H9 (cell line): ENCODE measurements at regions not wholly inside any gene's neighbourhood (a gene's known extent, or its start where the extent isn't known, plus 50 kb on each side); places are given as distances from the start of the nearest gene placed in this dataset.

ENCODE experiments used
- DNase-seq: peaks from one replicate; pipeline ENCODE4 v3.0.0-alpha.2; 2017
- H2AFZ ChIP-seq: one replicate; pipeline ENCODE4 v1.6.1; 2013; ENCODE audit warnings: mild to moderate bottlenecking, low read length, control low read depth, moderate library complexity
- H2AK5ac ChIP-seq: 2 replicates; pipeline ENCODE4 v1.6.1; 2013; ENCODE audit warnings: low read length, control low read depth, mixed read lengths; ENCODE audit not compliant: insufficient read length
- H2BK120ac ChIP-seq: one replicate; pipeline ENCODE4 v1.6.1; 2013; ENCODE audit warnings: low read depth, mild to moderate bottlenecking, low read length, control low read depth, inconsistent platforms; ENCODE audit not compliant: poor library complexity, severe bottlenecking
- H2BK12ac ChIP-seq: 2 replicates; pipeline ENCODE4 v1.6.1; 2013; ENCODE audit warnings: low read length, control low read depth, mixed read lengths, low read depth; ENCODE audit not compliant: insufficient read length
- H2BK15ac ChIP-seq: 2 replicates; pipeline ENCODE4 v1.6.1; 2013; ENCODE audit warnings: low read depth, low read length, control low read depth
- H2BK20ac ChIP-seq: one replicate; pipeline ENCODE4 v1.6.1; 2013; ENCODE audit warnings: low read depth, mild to moderate bottlenecking, low read length, control low read depth, inconsistent platforms; ENCODE audit not compliant: poor library complexity, severe bottlenecking
- H2BK5ac ChIP-seq: 2 replicates; pipeline ENCODE4 v1.6.1; 2013; ENCODE audit warnings: low read length, control low read depth, mixed read lengths; ENCODE audit not compliant: insufficient read length
- H3K14ac ChIP-seq: 2 replicates; pipeline ENCODE4 v1.6.1; 2013; ENCODE audit warnings: low read length, control low read depth; ENCODE audit not compliant: insufficient read depth
- H3K18ac ChIP-seq: 2 replicates; pipeline ENCODE4 v1.6.1; 2013; ENCODE audit warnings: low read depth, mild to moderate bottlenecking, mixed read lengths, low read length, control low read depth; ENCODE audit not compliant: insufficient read length
- H3K23ac ChIP-seq: 2 replicates; pipeline ENCODE4 v1.6.1; 2013; ENCODE audit warnings: low read length, control low read depth, mixed read lengths, low read depth; ENCODE audit not compliant: insufficient read length
- H3K23me2 ChIP-seq: 2 replicates; pipeline ENCODE4 v1.6.1; 2013; ENCODE audit warnings: low read depth, mild to moderate bottlenecking, mixed read lengths, low read length, control low read depth; ENCODE audit not compliant: insufficient read length, poor library complexity, severe bottlenecking
- H3K27ac ChIP-seq: 2 replicates; pipeline ENCODE4 v1.5.1; 2013; ENCODE audit warnings: low read length, control low read depth, mixed read lengths, low read depth; ENCODE audit not compliant: insufficient read length
- H3K27me3 ChIP-seq: 2 replicates; pipeline ENCODE4 v1.6.1; 2013; ENCODE audit warnings: low read length, control low read depth, inconsistent platforms; ENCODE audit not compliant: insufficient read depth
- H3K4ac ChIP-seq: 2 replicates; pipeline ENCODE4 v1.6.1; 2013; ENCODE audit warnings: low read depth, mild to moderate bottlenecking, control low read depth, inconsistent platforms, low read length, moderate library complexity
- H3K4me1 ChIP-seq: 2 replicates; pipeline ENCODE4 v1.6.1; 2013; ENCODE audit warnings: low read length, control low read depth, inconsistent platforms; ENCODE audit not compliant: insufficient read depth
- H3K4me2 ChIP-seq: 2 replicates; pipeline ENCODE4 v1.6.1; 2013; ENCODE audit warnings: low read length, control low read depth, mixed read lengths; ENCODE audit not compliant: insufficient read length, insufficient read depth
- H3K56ac ChIP-seq: 2 replicates; pipeline ENCODE4 v1.6.1; 2013; ENCODE audit warnings: low read depth, mild to moderate bottlenecking, mixed read lengths, low read length, control low read depth; ENCODE audit not compliant: insufficient read length
- H3K79me1 ChIP-seq: 2 replicates; pipeline ENCODE4 v1.6.1; 2013; ENCODE audit warnings: low read depth, mild to moderate bottlenecking, moderate library complexity, low read length, control low read depth, inconsistent platforms; ENCODE audit not compliant: insufficient read depth, poor library complexity, severe bottlenecking
- H3K79me2 ChIP-seq: 2 replicates; pipeline ENCODE4 v1.6.1; 2013; ENCODE audit warnings: low read length, control low read depth, inconsistent platforms; ENCODE audit not compliant: insufficient read depth
- H3K9ac ChIP-seq: 2 replicates; pipeline ENCODE4 v1.6.1; 2013; ENCODE audit warnings: low read length, control low read depth, mixed read lengths; ENCODE audit not compliant: insufficient read length; ENCODE audit errors: extremely low read depth
- H3K9me3 ChIP-seq: one replicate; pipeline ENCODE4 v1.6.1; 2013; ENCODE audit warnings: low read depth, low read length, inconsistent platforms; ENCODE audit not compliant: control insufficient read depth
- H3T11ph ChIP-seq: one replicate; pipeline ENCODE4 v1.6.1; 2013; ENCODE audit warnings: mild to moderate bottlenecking, low read length, control low read depth, inconsistent platforms
- H4K20me1 ChIP-seq: one replicate; pipeline ENCODE4 v1.6.1; 2013; ENCODE audit not compliant: control insufficient read depth, insufficient read length, insufficient read depth
- H4K5ac ChIP-seq: 2 replicates; pipeline ENCODE4 v1.6.1; 2013; ENCODE audit warnings: low read depth, mild to moderate bottlenecking, mixed read lengths, low read length, control low read depth; ENCODE audit not compliant: insufficient read length
- H4K8ac ChIP-seq: replicated peaks from 2 replicates; pipeline ENCODE4 v1.6.1; 2013; ENCODE audit warnings: low read length, control low read depth, mixed read lengths, low read depth; ENCODE audit not compliant: insufficient read length
- H4K91ac ChIP-seq: 2 replicates; pipeline ENCODE4 v1.6.1; 2013; ENCODE audit warnings: low read depth, mild to moderate bottlenecking, moderate library complexity, mixed read lengths, low read length, control low read depth; ENCODE audit not compliant: insufficient read length
- H3K27ac Mint-ChIP-seq, 3 experiments: 2 replicates in 2 of 3; 3 replicates in 1 of 3; pipeline ENCODE4 v1.8.0; 2020 to 2021; ENCODE audit warnings: mixed read lengths in 3 of 3, mild to moderate bottlenecking in 1 of 3, moderate library complexity in 1 of 3
- H3K27me3 Mint-ChIP-seq: 2 replicates; pipeline ENCODE4 v1.8.0; 2021; ENCODE audit warnings: low read depth, mild to moderate bottlenecking, moderate library complexity, mixed read lengths
- H3K36me3 Mint-ChIP-seq, 3 experiments: 2 replicates in 2 of 3; 3 replicates in 1 of 3; pipeline ENCODE4 v1.8.0; 2020 to 2021; ENCODE audit warnings: low read depth in 3 of 3, mixed read lengths in 3 of 3; ENCODE audit not compliant: insufficient read depth in 1 of 3
- H3K4me1 Mint-ChIP-seq, 2 experiments: 2 replicates each; pipeline ENCODE4 v1.8.0; 2020; ENCODE audit warnings: mixed read lengths in 2 of 2
- H3K4me3 Mint-ChIP-seq, 2 experiments: 2 replicates in 1 of 2; 3 replicates in 1 of 2; pipeline ENCODE4 v1.8.0; 2020 to 2021; ENCODE audit warnings: mild to moderate bottlenecking in 2 of 2, mixed read lengths in 2 of 2, moderate library complexity in 1 of 2
- H3K9me3 Mint-ChIP-seq, 2 experiments: 2 replicates in 1 of 2; 3 replicates in 1 of 2; pipeline ENCODE4 v1.8.0; 2020; ENCODE audit warnings: mild to moderate bottlenecking in 2 of 2, mixed read lengths in 2 of 2, moderate library complexity in 1 of 2
- WGBS: extraction: QIAGEN DNeasy Blood & Tissue Kit; methylation state at CpG from one replicate; pipeline ENCODE4 v1.1.7; 2013; ENCODE audit warnings: missing lambda C conversion rate, low lambda C conversion rate, mixed read lengths; ENCODE audit not compliant: insufficient read length; ENCODE audit errors: extremely low coverage; 5-methylcytosine and 5-hydroxymethylcytosine counted together
- TF ChIP-seq, protein P1 (sequence below): fragments of 200-600 bp; sonication (generic); conservative IDR thresholded peaks from 3 replicates; pipeline ENCODE4 v1.8.0; 2021; ENCODE audit warnings: antibody characterized with exemption, mild to moderate bottlenecking

DNA sequence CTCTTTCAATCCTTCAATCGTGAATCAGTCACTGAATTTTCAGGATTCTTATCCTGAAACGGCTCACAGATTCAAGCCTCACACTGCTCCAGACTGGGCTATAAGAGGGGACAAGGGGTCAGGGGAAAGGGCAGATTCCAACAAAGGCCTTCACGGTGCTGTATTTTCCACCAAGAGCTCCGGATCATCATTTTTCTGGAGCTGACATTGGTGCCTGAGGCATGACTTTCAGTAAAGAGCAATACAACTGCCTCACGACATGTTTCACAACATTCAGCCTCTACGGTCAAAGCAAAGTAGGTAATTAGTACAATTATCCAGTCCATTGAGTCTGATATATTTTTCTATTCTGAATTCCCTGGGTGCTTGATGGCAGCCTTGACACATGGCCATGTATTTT, 185.0 kb upstream of the PRICKLE2 start:
- H2AK5ac ChIP-seq, result no peak overlapping the region
- no peak overlapping the region for H4K91ac ChIP-seq
- no peaks in the 10 kb centered on the region for H4K20me1 ChIP-seq
- H2BK120ac ChIP-seq, result no peak overlapping the region
- no peak overlapping the region for H2AFZ ChIP-seq
- H4K5ac ChIP-seq, result no peak overlapping the region
- H3T11ph ChIP-seq, result no peak overlapping the region
- TF ChIP-seq, protein P1, sequence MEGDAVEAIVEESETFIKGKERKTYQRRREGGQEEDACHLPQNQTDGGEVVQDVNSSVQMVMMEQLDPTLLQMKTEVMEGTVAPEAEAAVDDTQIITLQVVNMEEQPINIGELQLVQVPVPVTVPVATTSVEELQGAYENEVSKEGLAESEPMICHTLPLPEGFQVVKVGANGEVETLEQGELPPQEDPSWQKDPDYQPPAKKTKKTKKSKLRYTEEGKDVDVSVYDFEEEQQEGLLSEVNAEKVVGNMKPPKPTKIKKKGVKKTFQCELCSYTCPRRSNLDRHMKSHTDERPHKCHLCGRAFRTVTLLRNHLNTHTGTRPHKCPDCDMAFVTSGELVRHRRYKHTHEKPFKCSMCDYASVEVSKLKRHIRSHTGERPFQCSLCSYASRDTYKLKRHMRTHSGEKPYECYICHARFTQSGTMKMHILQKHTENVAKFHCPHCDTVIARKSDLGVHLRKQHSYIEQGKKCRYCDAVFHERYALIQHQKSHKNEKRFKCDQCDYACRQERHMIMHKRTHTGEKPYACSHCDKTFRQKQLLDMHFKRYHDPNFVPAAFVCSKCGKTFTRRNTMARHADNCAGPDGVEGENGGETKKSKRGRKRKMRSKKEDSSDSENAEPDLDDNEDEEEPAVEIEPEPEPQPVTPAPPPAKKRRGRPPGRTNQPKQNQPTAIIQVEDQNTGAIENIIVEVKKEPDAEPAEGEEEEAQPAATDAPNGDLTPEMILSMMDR, result no peak
- Mint-ChIP-seq H3K36me3 (no peaks in the 10 kb centered on the region), H3K27ac (no peak overlapping the region), H3K4me3 (no peak overlapping the region), H3K27me3 (no peaks in the 10 kb centered on the region), H3K9me3 (no peaks in the 10 kb centered on the region), H3K4me1 (peaks cover 4 to 9% of the 10 kb centered on the region in 2 experiments)
- H3K4ac ChIP-seq, result no peak overlapping the region
- no peak overlapping the region for H3K4me2 ChIP-seq
- H3K27ac ChIP-seq, result no peak overlapping the region
- no peak for DNase-seq
- no peaks in the 10 kb centered on the region for H3K23me2 ChIP-seq
- H2BK12ac ChIP-seq, result no peak overlapping the region
- H3K9ac ChIP-seq, result no peak overlapping the region
- H3K79me1 ChIP-seq, result no peaks in the 10 kb centered on the region
- H3K27me3 ChIP-seq, result no peaks in the 10 kb centered on the region
- no peak overlapping the region for H3K23ac ChIP-seq
- H4K8ac ChIP-seq, result no peak overlapping the region
- no CpG with 5 or more reads among the region's 6 CpGs for WGBS
- H2BK15ac ChIP-seq, result no peak overlapping the region
- no peaks in the 10 kb centered on the region for H3K79me2 ChIP-seq
- H3K18ac ChIP-seq, result no peak overlapping the region
- no peaks in the 10 kb centered on the region for H3K4me1 ChIP-seq
- H3K56ac ChIP-seq, result no peak overlapping the region
- no peaks in the 10 kb centered on the region for H3K9me3 ChIP-seq
- no peak overlapping the region for H2BK20ac ChIP-seq
- no peak overlapping the region for H2BK5ac ChIP-seq
- H3K14ac ChIP-seq, result no peak overlapping the region
